MM.1S (cell line): ENCODE measurements at regions not wholly inside any gene's neighbourhood (a gene's known extent, or its start where the extent isn't known, plus 50 kb on each side); places are given as distances from the start of the nearest gene placed in this dataset.
"Not testable (repeated sequence)": the region's sequence is repeated elsewhere in the genome, so short reads cannot be mapped to it uniquely, and the experiment has no call there.

Experiments used
- DNase-seq: peaks from one replicate; pipeline ENCODE4 v3.0.0-alpha.2; 2015
- H2AFZ ChIP-seq: fragments of 300-600 bp; sonication (generic); 2 replicates; pipeline ENCODE4 v1.6.0; 2016; ENCODE audit warnings: antibody characterized with exemption, low read length
- H3F3A ChIP-seq: fragments of 300-600 bp; sonication (generic); 2 replicates; pipeline ENCODE4 v1.6.1; 2016; ENCODE audit warnings: mild to moderate bottlenecking, antibody characterized with exemption, low read length, moderate library complexity, mixed read lengths; ENCODE audit not compliant: insufficient read depth
- H3K27ac ChIP-seq: fragments of 300-600 bp; sonication (generic); 2 replicates; pipeline ENCODE4 v1.5.1; 2016; ENCODE audit warnings: mild to moderate bottlenecking, low read length
- H3K27me3 ChIP-seq: fragments of 300-600 bp; sonication (generic); replicated peaks from 2 replicates; pipeline ENCODE4 v1.6.0; 2016; ENCODE audit warnings: low read length; ENCODE audit not compliant: insufficient read depth
- H3K36me3 ChIP-seq: fragments of 300-600 bp; sonication (generic); replicated peaks from 2 replicates; pipeline ENCODE4 v1.6.1; 2016; ENCODE audit warnings: mild to moderate bottlenecking, low read length, mixed read lengths; ENCODE audit not compliant: insufficient read depth
- H3K4me1 ChIP-seq: fragments of 300-600 bp; sonication (generic); 2 replicates; pipeline ENCODE4 v1.6.1; 2016; ENCODE audit warnings: low read length, mixed read lengths
- H3K4me2 ChIP-seq: fragments of 300-600 bp; sonication (generic); 2 replicates; pipeline ENCODE4 v1.6.0; 2016; ENCODE audit warnings: low read depth, low read length
- H3K4me3 ChIP-seq: fragments of 300-600 bp; sonication (generic); 2 replicates; pipeline ENCODE4 v1.5.1; 2016; ENCODE audit warnings: low read length, mixed read lengths
- H3K79me2 ChIP-seq: fragments of 300-600 bp; sonication (generic); 2 replicates; pipeline ENCODE4 v1.6.1; 2016; ENCODE audit warnings: mixed run types, low read length, mixed read lengths
- H3K9ac ChIP-seq: fragments of 300-600 bp; sonication (generic); 2 replicates; pipeline ENCODE4 v1.6.1; 2016; ENCODE audit warnings: low read length, mixed read lengths
- H3K9me2 ChIP-seq: fragments of 300-600 bp; sonication (generic); replicated peaks from 2 replicates; pipeline ENCODE4 v1.6.1; 2016; ENCODE audit warnings: mild to moderate bottlenecking, low read length, mixed read lengths; ENCODE audit not compliant: insufficient read depth
- H3K9me3 ChIP-seq: fragments of 300-600 bp; sonication (generic); replicated peaks from 2 replicates; pipeline ENCODE4 v1.6.1; 2016; ENCODE audit warnings: mild to moderate bottlenecking, low read length, mixed read lengths; ENCODE audit not compliant: insufficient read depth
- H4K20me1 ChIP-seq: fragments of 300-600 bp; sonication (generic); 2 replicates; pipeline ENCODE4 v1.6.1; 2016; ENCODE audit warnings: mild to moderate bottlenecking, low read length, moderate library complexity, mixed read lengths; ENCODE audit not compliant: insufficient read depth
- CTCF ChIP-seq: fragments of 300-600 bp; sonication (generic); IDR thresholded peaks from 2 replicates; pipeline ENCODE4 v1.5.1; 2016; ENCODE audit warnings: antibody characterized with exemption, low read length, mixed read lengths
- EZH2 ChIP-seq: fragments of 300-600 bp; sonication (generic); optimal IDR thresholded peaks from 2 replicates; pipeline ENCODE3; 2017; ENCODE audit warnings: low read depth, mild to moderate bottlenecking, antibody characterized with exemption, low read length, mixed read lengths
- EZH2phosphoT487 ChIP-seq: fragments of 300-600 bp; sonication (generic); IDR thresholded peaks from 2 replicates; pipeline ENCODE4 v1.6.1; 2018; ENCODE audit warnings: antibody characterized with exemption, low read length

GRCh38 chr6:160812097-160812496 lies 110.1 kb downstream of the PLG start:
- Histone ChIP-seq H3K4me3 (no peak overlapping the region), H3K27ac (no peak overlapping the region), H3K36me3 (no peaks in the 10 kb centered on the region), H3K79me2 (no peaks in the 10 kb centered on the region), H3K9me2 (no peaks in the 10 kb centered on the region), H3K4me2 (no peak overlapping the region), H3K9ac (no peak overlapping the region), H3K9me3 (no peaks in the 10 kb centered on the region), H4K20me1 (no peaks in the 10 kb centered on the region), H3K4me1 (no peaks in the 10 kb centered on the region), H2AFZ (no peak overlapping the region), H3F3A (no peaks in the 10 kb centered on the region), H3K27me3 (no peaks in the 10 kb centered on the region)
- TF ChIP-seq EZH2phosphoT487 (no peak), CTCF (no peak), EZH2 (no peak)
- no peak for DNase-seq

DNA sequence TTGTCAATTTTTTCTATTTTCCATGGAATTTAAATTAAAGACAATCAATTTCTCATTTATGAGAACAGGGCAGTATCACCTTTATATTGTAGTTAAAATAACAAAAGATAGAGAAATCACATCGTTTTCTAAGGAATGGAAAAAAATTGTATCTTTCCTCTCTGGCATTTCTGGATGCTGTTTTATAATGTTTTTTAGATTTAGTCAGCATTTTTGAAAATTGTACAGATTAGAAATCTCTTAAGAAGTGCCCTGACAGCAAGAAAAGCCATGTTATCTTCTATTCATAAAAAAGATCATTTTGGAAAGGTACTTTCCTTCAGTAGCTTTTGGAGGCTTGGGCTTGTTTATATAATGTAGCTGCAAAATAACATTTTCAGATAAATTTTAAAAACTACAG lies 116.9 kb downstream of the PLG start:
- TF ChIP-seq EZH2phosphoT487, result no peak
- no peak for TF ChIP-seq CTCF
- TF ChIP-seq EZH2, result no peak
- Histone ChIP-seq H3K4me1 (no peaks in the 10 kb centered on the region), H3K27ac (no peak overlapping the region)

GRCh38 chr6:160820661-160821060 lies 118.6 kb downstream of the PLG start:
- not testable (repeated sequence) for H4K20me1 ChIP-seq, H2AFZ ChIP-seq, H3K9me2 ChIP-seq, H3K27me3 ChIP-seq, H3K27ac ChIP-seq, H3K9me3 ChIP-seq, H3F3A ChIP-seq, H3K36me3 ChIP-seq, H3K79me2 ChIP-seq, H3K9ac ChIP-seq, H3K4me3 ChIP-seq, DNase-seq, H3K4me2 ChIP-seq, H3K4me1 ChIP-seq

More for the DNA sequence above, 116.9 kb downstream of the PLG start:
- Histone ChIP-seq H3K27me3 (no peaks in the 10 kb centered on the region), H3K4me3 (no peak overlapping the region), H4K20me1 (no peaks in the 10 kb centered on the region), H3K9me2 (no peaks in the 10 kb centered on the region), H2AFZ (no peak overlapping the region), H3K4me2 (no peak overlapping the region), H3K9ac (no peak overlapping the region), H3K9me3 (no peaks in the 10 kb centered on the region), H3F3A (no peaks in the 10 kb centered on the region), H3K36me3 (no peaks in the 10 kb centered on the region), H3K79me2 (no peaks in the 10 kb centered on the region)
- no peak for DNase-seq

DNA sequence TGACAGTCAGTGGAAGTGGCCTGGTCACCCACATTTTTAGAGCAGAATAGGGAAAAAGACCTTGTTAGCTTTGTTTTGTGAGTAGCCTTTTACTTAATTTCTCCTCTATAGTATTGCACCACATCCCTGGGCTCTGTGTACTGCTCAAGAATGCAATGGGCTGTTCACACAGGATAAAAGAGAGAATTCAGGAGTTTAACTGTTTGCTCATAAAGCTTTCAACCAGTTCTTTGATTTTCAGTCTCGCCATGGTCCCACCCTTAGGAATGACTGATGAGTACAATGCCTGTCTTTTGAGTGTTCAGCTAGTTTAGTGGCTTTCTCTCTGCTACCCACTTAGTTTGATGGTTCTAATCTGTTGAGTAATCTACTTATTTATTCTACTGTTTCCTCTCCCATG lies 129.7 kb downstream of the PLG start:
- Histone ChIP-seq H3K79me2 (no peaks in the 10 kb centered on the region), H3K27ac (no peak overlapping the region), H3K4me1 (no peaks in the 10 kb centered on the region), H3K4me2 (no peak overlapping the region), H3K27me3 (no peaks in the 10 kb centered on the region), H3K9me2 (no peaks in the 10 kb centered on the region), H3K4me3 (no peak overlapping the region), H2AFZ (no peak overlapping the region), H3F3A (no peaks in the 10 kb centered on the region), H3K9me3 (no peaks in the 10 kb centered on the region), H3K9ac (no peak overlapping the region), H4K20me1 (no peaks in the 10 kb centered on the region), H3K36me3 (no peaks in the 10 kb centered on the region)
- no peak for TF ChIP-seq CTCF
- no peak for TF ChIP-seq EZH2
- no peak for TF ChIP-seq EZH2phosphoT487
- no peak for DNase-seq
